Trophoblast cell (in vitro differentiated cells and primary cell): ENCODE measurements at regions not wholly inside any gene's neighbourhood (a gene's known extent, or its start where the extent isn't known, plus 50 kb on each side); places are given as distances from the start of the nearest gene placed in this dataset.

Source experiments
- DNase-seq, 2 donors: peaks; one replicate each; pipeline ENCODE4 v3.0.0-alpha.2; 2016
- H2AFZ ChIP-seq: 2 replicates; pipeline ENCODE4 v1.6.1; 2013; ENCODE audit warnings: low read length, moderate library complexity, mild to moderate bottlenecking; ENCODE audit not compliant: insufficient read depth, poor library complexity
- H2AK5ac ChIP-seq: 2 replicates; pipeline ENCODE4 v1.6.1; 2013; ENCODE audit warnings: mild to moderate bottlenecking, low read length
- H2BK120ac ChIP-seq: 2 replicates; pipeline ENCODE4 v1.6.1; 2013; ENCODE audit warnings: low read length, mild to moderate bottlenecking, moderate library complexity; ENCODE audit not compliant: insufficient read depth, poor library complexity
- H2BK12ac ChIP-seq: 2 replicates; pipeline ENCODE4 v1.6.1; 2013; ENCODE audit warnings: mild to moderate bottlenecking, low read length, moderate library complexity
- H2BK5ac ChIP-seq: 2 replicates; pipeline ENCODE4 v1.6.1; 2013; ENCODE audit warnings: low read length, low read depth, moderate library complexity, mild to moderate bottlenecking; ENCODE audit not compliant: poor library complexity
- H3K14ac ChIP-seq: 2 replicates; pipeline ENCODE4 v1.6.1; 2013; ENCODE audit warnings: mild to moderate bottlenecking, low read length
- H3K18ac ChIP-seq: 2 replicates; pipeline ENCODE4 v1.6.1; 2013; ENCODE audit warnings: mild to moderate bottlenecking, low read length
- H3K23ac ChIP-seq: 2 replicates; pipeline ENCODE4 v1.6.1; 2013; ENCODE audit warnings: low read length
- H3K27ac ChIP-seq: 2 replicates; pipeline ENCODE4 v1.5.1; 2013; ENCODE audit warnings: low read depth, mild to moderate bottlenecking, inconsistent platforms, low read length, moderate library complexity
- H3K27me3 ChIP-seq: 2 replicates; pipeline ENCODE4 v1.6.1; 2013; ENCODE audit warnings: inconsistent platforms, mild to moderate bottlenecking, low read length, moderate library complexity; ENCODE audit not compliant: insufficient read depth
- H3K36me3 ChIP-seq, 2 experiments: 1 replicate in 1 of 2; 2 replicates in 1 of 2; pipeline ENCODE4 v1.6.1; 2013; ENCODE audit warnings: low read length in 2 of 2, mild to moderate bottlenecking in 2 of 2, moderate library complexity in 1 of 2; ENCODE audit not compliant: insufficient read depth in 2 of 2, control insufficient read depth in 1 of 2
- H3K4ac ChIP-seq: 2 replicates; pipeline ENCODE4 v1.6.1; 2013; ENCODE audit warnings: low read depth, mild to moderate bottlenecking, low read length, moderate library complexity
- H3K4me1 ChIP-seq, 2 experiments: 1 replicate in 1 of 2; 2 replicates in 1 of 2; pipeline ENCODE4 v1.6.1; 2013; ENCODE audit warnings: low read length in 2 of 2, mild to moderate bottlenecking in 2 of 2, moderate library complexity in 1 of 2; ENCODE audit not compliant: insufficient read depth in 2 of 2, control insufficient read depth in 1 of 2
- H3K4me2 ChIP-seq: 2 replicates; pipeline ENCODE4 v1.6.1; 2013; ENCODE audit warnings: inconsistent platforms, mild to moderate bottlenecking, low read length, moderate library complexity
- H3K4me3 ChIP-seq: 2 replicates; pipeline ENCODE4 v1.5.1; 2013; ENCODE audit warnings: mild to moderate bottlenecking, low read depth, low read length, inconsistent platforms
- H3K79me1 ChIP-seq: one replicate; pipeline ENCODE4 v1.6.1; 2013; ENCODE audit warnings: low read length
- H3K79me2 ChIP-seq: 2 replicates; pipeline ENCODE4 v1.6.1; 2013; ENCODE audit warnings: low read length, mild to moderate bottlenecking; ENCODE audit not compliant: control insufficient read depth, insufficient read depth, poor library complexity
- H3K9ac ChIP-seq: 2 replicates; pipeline ENCODE4 v1.6.1; 2013; ENCODE audit warnings: mild to moderate bottlenecking, low read length
- H3K9me3 ChIP-seq: 2 replicates; pipeline ENCODE4 v1.6.1; 2013; ENCODE audit warnings: low read depth, mild to moderate bottlenecking, control low read depth, inconsistent platforms, low read length; ENCODE audit not compliant: insufficient read depth
- H4K12ac ChIP-seq: 2 replicates; pipeline ENCODE4 v1.6.1; 2013; ENCODE audit warnings: low read depth, mild to moderate bottlenecking, low read length, moderate library complexity
- H4K8ac ChIP-seq: 2 replicates; pipeline ENCODE4 v1.6.1; 2013; ENCODE audit warnings: low read depth, mild to moderate bottlenecking, low read length, moderate library complexity
- H4K91ac ChIP-seq: one replicate; pipeline ENCODE4 v1.6.1; 2013; ENCODE audit warnings: low read depth, mild to moderate bottlenecking, low read length, moderate library complexity
- WGBS: extraction: QIAGEN DNeasy Blood & Tissue Kit; methylation state at CpG from one replicate; pipeline ENCODE4 v1.1.7; 2013; ENCODE audit warnings: missing lambda C conversion rate; ENCODE audit not compliant: insufficient read length, insufficient coverage; ENCODE audit errors: extremely low coverage; 5-methylcytosine and 5-hydroxymethylcytosine counted together

GRCh38 chr2:223431479-223431878 lies 170.7 kb downstream of the SCG2 start:
- no CpG with 5 or more reads among the region's 1 CpG for WGBS
- Histone ChIP-seq H3K79me1 (no peaks in the 10 kb centered on the region), H3K4ac (no peak overlapping the region), H3K14ac (no peak overlapping the region), H3K4me2 (no peak overlapping the region), H3K27me3 (no peaks in the 10 kb centered on the region), H3K27ac (no peak overlapping the region), H3K9ac (no peak overlapping the region), H3K4me3 (no peak overlapping the region), H2AK5ac (no peak overlapping the region), H2AFZ (no peak overlapping the region), H3K36me3 (no peaks in the 10 kb centered on the region), H4K91ac (no peak overlapping the region), H3K4me1 (no peaks in the 10 kb centered on the region), H4K12ac (no peak overlapping the region), H4K8ac (no peak overlapping the region), H2BK120ac (no peak overlapping the region), H2BK12ac (no peak overlapping the region), H3K79me2 (no peaks in the 10 kb centered on the region), H2BK5ac (no peak overlapping the region), H3K9me3 (no peaks in the 10 kb centered on the region), H3K18ac (no peak overlapping the region), H3K23ac (no peak overlapping the region)
- DNase-seq = no peak

- Histone ChIP-seq H4K12ac (no peak overlapping the region), H2AFZ (no peak overlapping the region)
Observed at GRCh38 chr2:223433461-223433860, 168.7 kb downstream of the SCG2 start.

GRCh38 chr2:223437788-223438187 lies 164.4 kb downstream of the SCG2 start:
- H2AK5ac ChIP-seq = no peak overlapping the region
- H3K27ac ChIP-seq = no peak overlapping the region
- H2BK120ac ChIP-seq = no peak overlapping the region
- peaks cover 2% of the 10 kb centered on the region for H3K79me1 ChIP-seq
- DNase-seq = no peak
- peaks cover 0 to 3% of the 10 kb centered on the region in 2 experiments for H3K4me1 ChIP-seq
- H4K8ac ChIP-seq = no peak overlapping the region
- H3K23ac ChIP-seq = no peak overlapping the region
- no peaks in the 10 kb centered on the region for H3K36me3 ChIP-seq
- no peak overlapping the region for H2BK12ac ChIP-seq
- no peak overlapping the region for H3K4me3 ChIP-seq
- no peak overlapping the region for H4K12ac ChIP-seq
- H3K4ac ChIP-seq = no peak overlapping the region
- no peak overlapping the region for H4K91ac ChIP-seq
- H3K9me3 ChIP-seq = no peaks in the 10 kb centered on the region
- H2BK5ac ChIP-seq = no peak overlapping the region
- H3K9ac ChIP-seq = no peak overlapping the region
- WGBS = no CpG with 5 or more reads among the region's 4 CpGs
- no peaks in the 10 kb centered on the region for H3K79me2 ChIP-seq
- no peak overlapping the region for H3K18ac ChIP-seq
- H3K14ac ChIP-seq = no peak overlapping the region
- no peak overlapping the region for H2AFZ ChIP-seq
- H3K27me3 ChIP-seq = no peaks in the 10 kb centered on the region
- no peak overlapping the region for H3K4me2 ChIP-seq

More at GRCh38 chr2:223433461-223433860, 168.7 kb downstream of the SCG2 start:
- no peaks in the 10 kb centered on the region for H3K79me2 ChIP-seq
- H2AK5ac ChIP-seq = no peak overlapping the region
- no CpG with 5 or more reads among the region's 5 CpGs for WGBS
- no peak overlapping the region for H4K8ac ChIP-seq
- no peak overlapping the region for H3K4me3 ChIP-seq
- no peak overlapping the region for H3K4me2 ChIP-seq
- no peaks in the 10 kb centered on the region for H3K9me3 ChIP-seq
- H3K4ac ChIP-seq = no peak overlapping the region
- no peak overlapping the region for H3K27ac ChIP-seq
- no peak overlapping the region for H3K18ac ChIP-seq
- H2BK12ac ChIP-seq = no peak overlapping the region
- H3K9ac ChIP-seq = no peak overlapping the region
- no peak overlapping the region for H3K23ac ChIP-seq
- H3K14ac ChIP-seq = no peak overlapping the region
- no peak for DNase-seq
- no peak overlapping the region for H4K91ac ChIP-seq
- H3K27me3 ChIP-seq = no peaks in the 10 kb centered on the region
- no peaks in the 10 kb centered on the region for H3K79me1 ChIP-seq
- H2BK5ac ChIP-seq = no peak overlapping the region
- H3K36me3 ChIP-seq = no peaks in the 10 kb centered on the region
- H3K4me1 ChIP-seq = no peaks in the 10 kb centered on the region
- H2BK120ac ChIP-seq = no peak overlapping the region

- Histone ChIP-seq H3K9ac (no peak overlapping the region), H2BK5ac (no peak overlapping the region), H4K8ac (no peak overlapping the region), H2AK5ac (no peak overlapping the region), H3K27me3 (no peaks in the 10 kb centered on the region), H3K4me2 (no peak overlapping the region), H3K4me3 (no peak overlapping the region), H3K79me2 (no peaks in the 10 kb centered on the region), H3K36me3 (no peaks in the 10 kb centered on the region), H4K12ac (no peak overlapping the region), H3K79me1 (peaks cover 2% of the 10 kb centered on the region), H3K18ac (no peak overlapping the region), H2AFZ (no peak overlapping the region), H4K91ac (no peak overlapping the region), H3K4ac (no peak overlapping the region), H3K14ac (no peak overlapping the region), H3K23ac (no peak overlapping the region), H2BK12ac (no peak overlapping the region), H3K4me1 (peaks cover 3% of the 10 kb centered on the region in 2 experiments), H3K27ac (no peak overlapping the region), H3K9me3 (no peaks in the 10 kb centered on the region), H2BK120ac (no peak overlapping the region)
- WGBS = no CpG with 5 or more reads among the region's 1 CpG
- DNase-seq = no peak
Observed at GRCh38 chr2:223439184-223439583, 163.0 kb downstream of the SCG2 start.
